SK-N-SH (cell line): ENCODE measurements at regions not wholly inside any gene's neighbourhood (a gene's known extent, or its start where the extent isn't known, plus 50 kb on each side); places are given as distances from the start of the nearest gene placed in this dataset.
"Not testable (repeated sequence)": the region's sequence is repeated elsewhere in the genome, so short reads cannot be mapped to it uniquely, and the experiment has no call there.

Experiments used
- CTCF ChIA-PET: fragments of 300-600, 350-600 bp; formaldehyde crosslinking; extraction: SDS; loops from one replicate; lab custom pipeline; 2021; lab: Yijun Ruan, JAX
- POLR2A ChIA-PET: fragments of 350-600 bp; sonication (Branson Sonifier 250); formaldehyde crosslinking; extraction: SDS; loops from one replicate; lab custom pipeline; 2020; ENCODE audit warnings: antibody characterized with exemption, inconsistent platforms; lab: Yijun Ruan, JAX
- DNase-seq: peaks from one replicate; pipeline ENCODE4 v3.0.0; 2012
- H2AFZ ChIP-seq: fragments of 200-600 bp; sonication (generic); 2 replicates; pipeline ENCODE4 v1.8.1; 2016; ENCODE audit warnings: antibody characterized with exemption, mild to moderate bottlenecking, low read depth
- H3F3A ChIP-seq: fragments of 200-600 bp; sonication (generic); replicated peaks from 2 replicates; pipeline ENCODE3; 2016; ENCODE audit warnings: antibody characterized with exemption, mild to moderate bottlenecking; ENCODE audit not compliant: insufficient read depth
- H3K27ac ChIP-seq, 2 experiments: fragments of 200-500 bp in 1 of 2; fragments of 200-600 bp in 1 of 2; sonication (Bioruptor generic) in 1 of 2; sonication (generic), shearing (Covaris generic) in 1 of 2; 2 replicates each; pipeline versions ENCODE4 v1.5.1 to v1.6.1; 2014 to 2016; ENCODE audit warnings: low read depth in 2 of 2, inconsistent platforms in 1 of 2, low read length in 1 of 2, mild to moderate bottlenecking in 1 of 2, mixed read lengths in 1 of 2
- H3K27me3 ChIP-seq: fragments of 200-600 bp; sonication (generic), shearing (Covaris generic); 2 replicates; pipeline ENCODE4 v1.6.1; 2016; ENCODE audit warnings: mixed run types; ENCODE audit not compliant: insufficient read depth
- H3K36me3 ChIP-seq, 2 experiments: fragments of 200-500 bp in 1 of 2; fragments of 200-600 bp in 1 of 2; sonication (Bioruptor generic) in 1 of 2; sonication (generic) in 1 of 2; replicated peaks in 1 of 2; 2 replicates each; pipeline versions ENCODE3 to v1.5.1; 2014 to 2016; ENCODE audit warnings: low read length in 1 of 2, mild to moderate bottlenecking in 1 of 2; ENCODE audit not compliant: insufficient read depth in 2 of 2, control insufficient read depth in 1 of 2
- H3K4me1 ChIP-seq, 2 experiments: fragments of 200-500 bp in 1 of 2; fragments of 200-600 bp in 1 of 2; sonication (Bioruptor generic) in 1 of 2; sonication (generic), shearing (Covaris generic) in 1 of 2; 2 replicates each; pipeline versions ENCODE4 v1.5.1 to v1.6.1; 2014 to 2016; ENCODE audit warnings: low read depth in 1 of 2, low read length in 1 of 2, mixed run types in 1 of 2; ENCODE audit not compliant: insufficient read depth in 2 of 2, control insufficient read depth in 1 of 2
- H3K4me2 ChIP-seq: fragments of 200-600 bp; sonication (generic), shearing (Covaris generic); 2 replicates; pipeline ENCODE4 v1.6.1; 2017; ENCODE audit warnings: mixed run types
- H3K4me3 ChIP-seq, 2 experiments: fragments of 200-500 bp in 1 of 2; fragments of 200-600 bp in 1 of 2; sonication (Bioruptor generic) in 1 of 2; sonication (generic), shearing (Covaris generic) in 1 of 2; 2 replicates each; pipeline versions ENCODE4 v1.5.1 to v1.8.1; 2014 to 2016; ENCODE audit warnings: low read depth in 2 of 2, inconsistent platforms in 1 of 2, low read length in 1 of 2, mild to moderate bottlenecking in 1 of 2, mixed read lengths in 1 of 2, moderate library complexity in 1 of 2
- H3K79me2 ChIP-seq: fragments of 200-600 bp; sonication (generic); 2 replicates; pipeline ENCODE4 v1.8.1; 2017; ENCODE audit warnings: mild to moderate bottlenecking; ENCODE audit not compliant: insufficient read depth
- H3K9ac ChIP-seq: fragments of 200-600 bp; sonication (generic); 2 replicates; pipeline ENCODE4 v1.6.1; 2017; ENCODE audit warnings: mixed run types
- H3K9me2 ChIP-seq: fragments of 200-600 bp; sonication (generic); 2 replicates; pipeline ENCODE4 v1.6.1; 2017; ENCODE audit warnings: mixed run types
- H3K9me3 ChIP-seq: fragments of 200-600 bp; sonication (generic); 2 replicates; pipeline ENCODE4 v1.6.1; 2017; ENCODE audit warnings: mixed run types, mild to moderate bottlenecking, moderate library complexity
- H4K20me1 ChIP-seq: fragments of 200-600 bp; sonication (generic); 2 replicates; pipeline ENCODE4 v1.6.1; 2017; ENCODE audit warnings: mild to moderate bottlenecking, mixed run types; ENCODE audit not compliant: insufficient read depth
- ELF1 ChIP-seq: IDR thresholded peaks from 2 replicates; pipeline ENCODE4 v1.4.0; 2012
- EP300 ChIP-seq, 2 experiments: IDR thresholded peaks; 2 replicates each; pipeline versions ENCODE4 v1.4.0 to v1.6.1; 2012; ENCODE audit warnings: borderline replicate concordance in 1 of 2, low read depth in 1 of 2, low read length in 1 of 2
- EZH2phosphoT487 ChIP-seq: fragments of 200-600 bp; sonication (generic); IDR thresholded peaks from 2 replicates; pipeline ENCODE4 v1.6.1; 2017; ENCODE audit warnings: low read depth, mixed run types, mild to moderate bottlenecking, antibody characterized with exemption, moderate library complexity, borderline replicate concordance
- FOXJ3 ChIP-seq: sonication (generic); formaldehyde crosslinking; IDR thresholded peaks from 2 replicates; pipeline ENCODE4 v1.5.1; 2020; ENCODE audit warnings: mild to moderate bottlenecking, missing genetic modification reagents
- MAX ChIP-seq: IDR thresholded peaks from 2 replicates; pipeline ENCODE4 v1.4.0; 2012; ENCODE audit warnings: low read depth
- MXI1 ChIP-seq: IDR thresholded peaks from 2 replicates; pipeline ENCODE4 v1.6.1; 2012; ENCODE audit warnings: mild to moderate bottlenecking, low read depth, low read length, improper control_type of control experiment
- PBX3 ChIP-seq: IDR thresholded peaks from 2 replicates; pipeline ENCODE4; 2012
- RXRA ChIP-seq: IDR thresholded peaks from 2 replicates; pipeline ENCODE4 v1.4.0; 2012; ENCODE audit warnings: low read depth, mild to moderate bottlenecking, borderline replicate concordance
- TAF1 ChIP-seq: IDR thresholded peaks from 2 replicates; pipeline ENCODE4 v1.6.1; 2012; ENCODE audit warnings: low read depth, mild to moderate bottlenecking, low read length, moderate library complexity, borderline replicate concordance
- WGBS: methylation state at CpG from one replicate; pipeline ENCODE4 v1.1.6; 2017; ENCODE audit warnings: low lambda C conversion rate; 5-methylcytosine and 5-hydroxymethylcytosine counted together
- TF ChIP-seq, protein P1 (sequence below): fragments of 200-600 bp; sonication (generic); IDR thresholded peaks from 2 replicates; pipeline ENCODE4 v1.6.1; 2017; ENCODE audit warnings: antibody characterized with exemption, mild to moderate bottlenecking, moderate library complexity

DNA sequence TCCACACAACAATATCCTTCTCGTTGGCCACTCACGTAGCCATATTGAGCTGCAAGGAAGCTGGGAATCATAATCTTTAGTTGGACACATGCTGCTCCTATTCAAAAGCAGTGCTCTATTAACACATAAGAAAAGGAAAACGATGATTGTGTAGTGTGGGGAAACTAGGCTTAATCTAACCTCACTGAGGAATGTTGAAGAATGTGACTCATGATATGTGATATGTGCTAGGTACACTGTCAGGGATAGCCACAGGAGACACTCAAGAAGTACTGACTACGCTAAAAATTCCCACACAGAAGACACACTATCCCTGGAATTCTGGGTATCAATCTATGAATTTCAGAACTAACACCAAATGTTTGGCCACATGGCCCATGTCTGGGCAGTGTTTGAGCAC lies 328.1 kb upstream of the KLHL29 start:
- H3K36me3 ChIP-seq, H2AFZ ChIP-seq, H4K20me1 ChIP-seq, H3K9ac ChIP-seq, H3K79me2 ChIP-seq, DNase-seq, H3K4me2 ChIP-seq, H3F3A ChIP-seq, POLR2A ChIA-PET, H3K27me3 ChIP-seq, H3K4me1 ChIP-seq, H3K9me3 ChIP-seq, H3K9me2 ChIP-seq, H3K27ac ChIP-seq, H3K4me3 ChIP-seq: not testable (repeated sequence)
- CTCF ChIA-PET: interaction anchor here (1.1 kb wide), 1 partner anchor 294 kb away, joined by 3 read pairs; no protein-coding TSS in a partner anchor
- WGBS: 21% methylated on average over 4 of the region's 4 CpGs

DNA sequence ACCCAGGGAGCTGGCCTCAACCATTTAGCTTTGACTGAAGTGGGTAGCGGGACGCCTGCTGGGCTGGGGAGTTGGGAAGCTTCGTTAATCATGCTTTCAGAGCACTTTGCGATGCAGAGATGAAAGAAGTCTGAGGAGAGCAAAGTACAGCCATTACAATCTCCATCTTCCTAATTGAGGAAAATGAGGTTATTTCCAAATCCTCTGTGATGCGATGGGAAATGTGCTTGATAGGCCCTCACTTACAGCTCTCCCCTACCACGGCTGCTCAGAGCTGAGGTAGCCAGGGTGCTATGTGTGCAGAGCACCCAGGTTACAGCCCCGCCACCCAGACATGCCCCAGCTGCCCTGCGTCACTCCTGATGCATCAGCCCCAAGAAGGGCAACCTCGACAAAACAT lies 326.5 kb upstream of the KLHL29 start:
- no peak overlapping the region for H2AFZ ChIP-seq
- no peaks in the 10 kb centered on the region for H3K27me3 ChIP-seq
- TF ChIP-seq TAF1 (no peak), EP300 (IDR thresholded peaks at IDR 0.05; ENCODE audit: borderline replicate concordance in 1 of 2, low read depth in 1 of 2, low read length in 1 of 2) (no peak), FOXJ3 (no peak), RXRA (no peak), ELF1 (no peak), PBX3 (no peak), MXI1 (no peak), EZH2phosphoT487 (no peak), MAX (no peak)
- TF ChIP-seq, protein P1, sequence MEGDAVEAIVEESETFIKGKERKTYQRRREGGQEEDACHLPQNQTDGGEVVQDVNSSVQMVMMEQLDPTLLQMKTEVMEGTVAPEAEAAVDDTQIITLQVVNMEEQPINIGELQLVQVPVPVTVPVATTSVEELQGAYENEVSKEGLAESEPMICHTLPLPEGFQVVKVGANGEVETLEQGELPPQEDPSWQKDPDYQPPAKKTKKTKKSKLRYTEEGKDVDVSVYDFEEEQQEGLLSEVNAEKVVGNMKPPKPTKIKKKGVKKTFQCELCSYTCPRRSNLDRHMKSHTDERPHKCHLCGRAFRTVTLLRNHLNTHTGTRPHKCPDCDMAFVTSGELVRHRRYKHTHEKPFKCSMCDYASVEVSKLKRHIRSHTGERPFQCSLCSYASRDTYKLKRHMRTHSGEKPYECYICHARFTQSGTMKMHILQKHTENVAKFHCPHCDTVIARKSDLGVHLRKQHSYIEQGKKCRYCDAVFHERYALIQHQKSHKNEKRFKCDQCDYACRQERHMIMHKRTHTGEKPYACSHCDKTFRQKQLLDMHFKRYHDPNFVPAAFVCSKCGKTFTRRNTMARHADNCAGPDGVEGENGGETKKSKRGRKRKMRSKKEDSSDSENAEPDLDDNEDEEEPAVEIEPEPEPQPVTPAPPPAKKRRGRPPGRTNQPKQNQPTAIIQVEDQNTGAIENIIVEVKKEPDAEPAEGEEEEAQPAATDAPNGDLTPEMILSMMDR: no peak
- no peaks in the 10 kb centered on the region for H3K79me2 ChIP-seq
- no peak overlapping the region for H3K4me3 ChIP-seq
- H3K9me3 ChIP-seq: no peaks in the 10 kb centered on the region
- H3K9ac ChIP-seq: no peak overlapping the region
- H3F3A ChIP-seq: no peaks in the 10 kb centered on the region
- no peak overlapping the region for H3K27ac ChIP-seq
- no peak overlapping the region for H3K4me2 ChIP-seq
- H3K9me2 ChIP-seq: no peaks in the 10 kb centered on the region
- 33% methylated on average over 9 of the region's 9 CpGs for WGBS
- POLR2A ChIA-PET: no interaction called here
- CTCF ChIA-PET: interaction anchor here (1.1 kb wide), 1 partner anchor 10 kb away, joined by 3 read pairs; no protein-coding TSS in a partner anchor
- H3K4me1 ChIP-seq: no peaks in the 10 kb centered on the region
- H4K20me1 ChIP-seq: no peaks in the 10 kb centered on the region
- H3K36me3 ChIP-seq: no peaks in the 10 kb centered on the region
- DNase-seq: no peak
